Stimulated activated naive B cell treated with anti-CD40 and anti-IgM and Interleukin-4, amounts not matched to agents 10 μg/mL and 1 μg/mL and 100 μg/mL, for 72 hours (primary cell): ENCODE measurements at regions not wholly inside any gene's neighbourhood (a gene's known extent, or its start where the extent isn't known, plus 50 kb on each side); places are given as distances from the start of the nearest gene placed in this dataset.
A peak's percentile ranks its signal among the peaks of the same experiment; 100 is the strongest.
"Not testable (repeated sequence)": the region's sequence is repeated elsewhere in the genome, so short reads cannot be mapped to it uniquely, and the experiment has no call there.

Source experiments
- ATAC-seq, 2 donors: fragments of 150-1000 bp; cut with Tn5 transposase; replicated peaks; 2 replicates each; pipeline ENCODE4 v1.10.0; 2021; ENCODE audit warnings: moderate library complexity in 1 of 2
- DNase-seq: peaks from one replicate; pipeline ENCODE4 v3.0.0; 2021
- H3K27ac Mint-ChIP-seq: one replicate; pipeline ENCODE4 v1.8.0; 2022; ENCODE audit warnings: mild to moderate bottlenecking, mixed read lengths
- H3K27me3 Mint-ChIP-seq, 2 donors: one replicate each; pipeline ENCODE4 v1.8.0; 2022; ENCODE audit warnings: mixed read lengths in 2 of 2
- H3K36me3 Mint-ChIP-seq, 2 donors: one replicate each; pipeline ENCODE4 v1.8.0; 2022; ENCODE audit warnings: mixed read lengths in 2 of 2, mild to moderate bottlenecking in 1 of 2
- H3K4me1 Mint-ChIP-seq, 2 donors: one replicate each; pipeline ENCODE4 v1.8.0; 2022; ENCODE audit warnings: mixed read lengths in 2 of 2, mild to moderate bottlenecking in 1 of 2
- H3K4me3 Mint-ChIP-seq, 2 donors: one replicate each; pipeline ENCODE4 v1.8.0; 2022; ENCODE audit warnings: mild to moderate bottlenecking in 2 of 2, mixed read lengths in 2 of 2, moderate library complexity in 1 of 2
- H3K9me3 Mint-ChIP-seq, 2 donors: one replicate each; pipeline ENCODE4 v1.8.0; 2022; ENCODE audit warnings: mixed read lengths in 2 of 2, mild to moderate bottlenecking in 1 of 2

- Mint-ChIP-seq H3K27ac (no peak overlapping the region), H3K27me3 (no peaks in the 10 kb centered on the region), H3K4me3 (no peak overlapping the region), H3K36me3 (no peaks in the 10 kb centered on the region), H3K4me1 (no peaks in the 10 kb centered on the region), H3K9me3 (peaks cover 0 to 1% of the 10 kb centered on the region in 2 donors)
- ATAC-seq (no peak), DNase-seq (no peak)
Observed at GRCh38 chr21:21957490-21957889, 959.3 kb downstream of the NCAM2 start.

DNA sequence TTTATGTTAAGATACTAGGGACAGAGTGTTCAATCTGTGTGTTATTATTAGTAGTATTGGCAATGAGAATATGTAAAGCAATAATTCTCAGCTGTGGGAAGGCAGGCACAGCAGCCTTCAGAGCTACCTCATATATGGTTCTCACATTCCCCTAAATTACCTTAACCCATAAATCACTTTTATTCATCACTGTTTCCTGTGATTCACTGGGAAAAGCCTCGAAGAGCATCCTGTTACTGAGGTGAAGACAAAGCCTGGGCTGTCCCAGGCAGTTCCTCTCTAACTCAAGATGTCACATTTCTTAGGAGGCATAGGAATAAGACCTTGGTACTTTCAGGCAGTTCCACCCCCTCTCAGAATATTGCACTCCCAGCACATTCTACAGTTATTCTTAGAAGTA lies 965.7 kb downstream of the NCAM2 start:
- ATAC-seq, result no peak
- Mint-ChIP-seq H3K4me1 (no peaks in the 10 kb centered on the region), H3K9me3 (peaks cover 15 to 19% of the 10 kb centered on the region in 2 donors), H3K4me3 (no peak overlapping the region), H3K27me3 (no peaks in the 10 kb centered on the region), H3K36me3 (no peaks in the 10 kb centered on the region), H3K27ac (no peak overlapping the region)
- DNase-seq, result no peak

- no peak overlapping the region for H3K27ac Mint-ChIP-seq
- ATAC-seq (no peak), DNase-seq (no peak)
- no peaks in the 10 kb centered on the region for H3K27me3 Mint-ChIP-seq
- H3K9me3 Mint-ChIP-seq, result peaks cover 15% of the 10 kb centered on the region in 2 donors
- no peaks in the 10 kb centered on the region for H3K4me1 Mint-ChIP-seq
- no peak overlapping the region for H3K4me3 Mint-ChIP-seq
- no peaks in the 10 kb centered on the region for H3K36me3 Mint-ChIP-seq
Observed at GRCh38 chr21:21968810-21969209, 970.6 kb downstream of the NCAM2 start.

DNA sequence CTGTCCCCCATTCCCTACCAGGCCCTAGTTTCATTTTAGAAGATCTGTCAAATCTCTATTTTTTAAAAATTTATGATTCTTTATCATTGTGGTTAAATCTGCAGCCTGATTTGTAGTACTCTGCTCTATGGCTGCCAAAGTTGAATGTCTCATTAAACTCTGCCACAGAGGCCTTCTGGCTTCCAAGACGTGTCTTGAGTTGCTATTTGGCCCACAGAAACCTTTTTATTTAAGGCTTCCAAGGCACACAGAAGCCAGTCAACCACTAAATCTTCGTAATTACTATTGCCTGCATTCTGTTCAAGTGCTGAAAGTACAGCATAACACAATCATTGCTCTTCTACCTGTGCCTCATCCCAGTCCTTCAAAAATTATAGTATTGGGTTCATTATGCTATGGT lies 971.0 kb downstream of the NCAM2 start:
- H3K4me1 Mint-ChIP-seq, result no peaks in the 10 kb centered on the region
- DNase-seq, result no peak

GRCh38 chr21:21971384-21971783 lies 973.2 kb downstream of the NCAM2 start:
- DNase-seq (no peak), ATAC-seq (no peak)
- Mint-ChIP-seq H3K9me3 (peaks cover 0 to 3% of the 10 kb centered on the region in 2 donors), H3K27me3 (no peaks in the 10 kb centered on the region), H3K36me3 (no peaks in the 10 kb centered on the region), H3K4me3 (no peak overlapping the region), H3K4me1 (no peaks in the 10 kb centered on the region), H3K27ac (no peak overlapping the region)

More for the DNA sequence above, 971.0 kb downstream of the NCAM2 start:
- H3K36me3 Mint-ChIP-seq, result no peaks in the 10 kb centered on the region
- no peak overlapping the region for H3K4me3 Mint-ChIP-seq
- no peak for ATAC-seq
- H3K27ac Mint-ChIP-seq, result no peak overlapping the region
- no peaks in the 10 kb centered on the region for H3K27me3 Mint-ChIP-seq
- peaks cover 12 to 13% of the 10 kb centered on the region in 2 donors for H3K9me3 Mint-ChIP-seq

DNA sequence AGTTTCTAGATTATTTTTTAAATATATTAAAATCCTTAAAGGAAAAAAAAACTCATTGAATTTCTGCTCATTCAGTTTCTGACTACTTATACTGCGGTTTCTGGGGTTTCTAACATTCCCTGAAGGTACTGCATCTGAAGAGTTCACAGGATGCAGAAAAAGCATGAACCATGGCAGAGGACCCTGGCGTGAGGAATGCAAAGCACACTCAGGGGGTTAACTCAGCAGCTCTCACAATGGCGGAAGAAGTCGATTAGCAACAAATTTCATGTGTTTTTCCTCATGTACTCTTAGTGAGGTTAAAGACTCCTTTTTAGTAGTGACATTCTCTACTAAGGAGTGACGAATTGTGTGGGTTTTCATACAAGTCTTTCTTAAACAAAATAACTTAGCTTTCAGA lies 975.6 kb downstream of the NCAM2 start:
- Mint-ChIP-seq H3K27me3 (no peaks in the 10 kb centered on the region), H3K4me1 (no peaks in the 10 kb centered on the region), H3K36me3 (no peaks in the 10 kb centered on the region), H3K27ac (no peak overlapping the region), H3K9me3 (peaks cover 0 to 2% of the 10 kb centered on the region in 2 donors), H3K4me3 (no peak overlapping the region)
- DNase-seq (no peak), ATAC-seq (no peak)

GRCh38 chr21:21996891-21997290 lies 998.7 kb downstream of the NCAM2 start:
- H3K9me3 Mint-ChIP-seq, result peaks cover 3 to 6% of the 10 kb centered on the region in 2 donors
- H3K4me1 Mint-ChIP-seq, result no peaks in the 10 kb centered on the region
- H3K27ac Mint-ChIP-seq, result no peak overlapping the region
- DNase-seq (no peak), ATAC-seq (no peak)
- no peaks in the 10 kb centered on the region for H3K36me3 Mint-ChIP-seq
- H3K4me3 Mint-ChIP-seq, result no peak overlapping the region
- no peaks in the 10 kb centered on the region for H3K27me3 Mint-ChIP-seq

GRCh38 chr21:21997390-21998333 lies 999.5 kb downstream of the NCAM2 start:
- H3K9me3 Mint-ChIP-seq, result peaks cover 3 to 7% of the 10 kb centered on the region in 2 donors
- peak in 1 of 2 donors; percentile 16 for ATAC-seq

GRCh38 chr21:22019766-22020165 lies 1021.6 kb downstream of the NCAM2 start:
- H3K9me3 Mint-ChIP-seq, result peaks cover 6 to 8% of the 10 kb centered on the region in 2 donors
- no peaks in the 10 kb centered on the region for H3K27me3 Mint-ChIP-seq
- ATAC-seq (no peak), DNase-seq (no peak)
- no peak overlapping the region for H3K4me3 Mint-ChIP-seq
- H3K4me1 Mint-ChIP-seq, result no peaks in the 10 kb centered on the region
- no peaks in the 10 kb centered on the region for H3K36me3 Mint-ChIP-seq
- no peak overlapping the region for H3K27ac Mint-ChIP-seq

More at GRCh38 chr21:21997390-21998333, 999.5 kb downstream of the NCAM2 start:
- no peaks in the 10 kb centered on the region for H3K4me1 Mint-ChIP-seq
- DNase-seq, result no peak
- H3K4me3 Mint-ChIP-seq, result no peak overlapping the region
- H3K36me3 Mint-ChIP-seq, result no peaks in the 10 kb centered on the region
- no peak overlapping the region for H3K27ac Mint-ChIP-seq
- H3K27me3 Mint-ChIP-seq, result no peaks in the 10 kb centered on the region

DNA sequence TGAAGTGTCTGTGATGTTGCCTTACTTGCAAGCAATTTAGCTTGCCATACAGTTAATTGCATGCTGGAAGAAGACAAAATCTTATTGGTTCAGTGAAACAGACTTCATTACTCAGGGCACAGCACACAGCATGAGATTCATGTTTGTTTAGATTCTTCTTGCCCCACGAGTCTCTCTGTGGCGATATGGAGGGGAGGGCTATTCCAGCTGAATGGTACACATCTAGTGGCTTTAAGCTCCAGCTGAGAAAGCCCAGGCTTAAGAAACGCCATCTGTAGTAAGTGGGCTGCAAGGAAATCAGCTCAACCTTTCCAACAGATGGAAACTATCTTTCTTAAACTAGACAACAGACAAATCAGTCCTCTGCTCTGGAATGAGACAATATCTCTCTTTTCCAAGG lies 1022.0 kb downstream of the NCAM2 start:
- Mint-ChIP-seq H3K4me3 (no peak overlapping the region), H3K27ac (no peak overlapping the region), H3K4me1 (no peaks in the 10 kb centered on the region), H3K9me3 (peaks cover 6 to 8% of the 10 kb centered on the region in 2 donors), H3K36me3 (no peaks in the 10 kb centered on the region), H3K27me3 (no peaks in the 10 kb centered on the region)
- ATAC-seq (no peak), DNase-seq (no peak)

DNA sequence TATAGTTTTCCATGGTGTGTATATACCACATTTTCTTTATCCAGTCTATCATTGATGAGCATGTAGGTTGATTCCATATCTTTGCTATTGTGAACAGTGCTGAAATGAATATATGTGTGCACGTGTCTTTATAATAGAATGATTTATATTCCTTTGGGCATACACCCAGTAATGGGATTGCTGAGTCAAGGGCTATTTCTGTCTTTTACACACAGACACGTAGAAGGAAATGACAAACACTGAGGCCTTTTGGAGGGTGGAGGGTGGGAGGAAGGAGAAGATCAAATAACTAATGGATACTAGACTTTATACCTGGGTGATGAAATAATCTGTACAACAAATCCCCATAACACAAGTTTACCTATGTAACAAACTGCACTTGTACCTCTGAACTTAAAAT lies 1025.7 kb downstream of the NCAM2 start:
- not testable (repeated sequence) for H3K4me1 Mint-ChIP-seq, H3K4me3 Mint-ChIP-seq, ATAC-seq, H3K27me3 Mint-ChIP-seq, H3K27ac Mint-ChIP-seq, H3K36me3 Mint-ChIP-seq, DNase-seq, H3K9me3 Mint-ChIP-seq

- Mint-ChIP-seq H3K4me1 (no peaks in the 10 kb centered on the region), H3K4me3 (no peak overlapping the region), H3K27me3 (no peaks in the 10 kb centered on the region), H3K36me3 (no peaks in the 10 kb centered on the region), H3K9me3 (no peaks in the 10 kb centered on the region), H3K27ac (no peak overlapping the region)
- DNase-seq, result no peak
- ATAC-seq, result no peak
Observed at GRCh38 chr21:22044431-22044830, 1046.2 kb downstream of the NCAM2 start.

- H3K27ac Mint-ChIP-seq, result no peak overlapping the region
- no peaks in the 10 kb centered on the region for H3K4me1 Mint-ChIP-seq
- DNase-seq (no peak), ATAC-seq (no peak)
- no peak overlapping the region for H3K4me3 Mint-ChIP-seq
- no peaks in the 10 kb centered on the region for H3K36me3 Mint-ChIP-seq
- no peaks in the 10 kb centered on the region for H3K27me3 Mint-ChIP-seq
- H3K9me3 Mint-ChIP-seq, result no peaks in the 10 kb centered on the region
Observed at GRCh38 chr21:22046576-22046975, 1048.4 kb downstream of the NCAM2 start.

DNA sequence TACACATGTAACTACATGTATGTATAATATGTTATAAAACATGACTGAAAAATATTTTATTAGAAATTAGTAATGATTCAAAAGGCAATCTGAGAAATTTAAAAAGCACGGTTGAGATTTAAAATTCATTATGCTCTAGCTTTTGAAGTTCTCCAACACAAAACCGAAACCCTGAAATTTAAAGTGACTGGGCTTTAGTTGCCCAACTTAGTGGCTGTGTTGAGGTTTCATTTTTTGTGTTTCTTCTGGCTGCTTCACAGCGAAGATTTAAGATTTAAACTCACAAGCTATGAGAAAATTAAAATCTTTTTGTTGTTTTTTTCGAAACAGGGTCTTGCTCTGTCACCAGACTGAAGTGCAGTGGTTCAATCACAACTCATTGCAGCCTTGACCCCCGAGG lies 1058.7 kb downstream of the NCAM2 start:
- H3K4me3 Mint-ChIP-seq, result no peak overlapping the region
- peaks cover 2 to 8% of the 10 kb centered on the region in 2 donors for H3K9me3 Mint-ChIP-seq
- no peaks in the 10 kb centered on the region for H3K27me3 Mint-ChIP-seq
- ATAC-seq (no peak), DNase-seq (no peak)
- no peaks in the 10 kb centered on the region for H3K4me1 Mint-ChIP-seq
- no peaks in the 10 kb centered on the region for H3K36me3 Mint-ChIP-seq
- no peak overlapping the region for H3K27ac Mint-ChIP-seq

DNA sequence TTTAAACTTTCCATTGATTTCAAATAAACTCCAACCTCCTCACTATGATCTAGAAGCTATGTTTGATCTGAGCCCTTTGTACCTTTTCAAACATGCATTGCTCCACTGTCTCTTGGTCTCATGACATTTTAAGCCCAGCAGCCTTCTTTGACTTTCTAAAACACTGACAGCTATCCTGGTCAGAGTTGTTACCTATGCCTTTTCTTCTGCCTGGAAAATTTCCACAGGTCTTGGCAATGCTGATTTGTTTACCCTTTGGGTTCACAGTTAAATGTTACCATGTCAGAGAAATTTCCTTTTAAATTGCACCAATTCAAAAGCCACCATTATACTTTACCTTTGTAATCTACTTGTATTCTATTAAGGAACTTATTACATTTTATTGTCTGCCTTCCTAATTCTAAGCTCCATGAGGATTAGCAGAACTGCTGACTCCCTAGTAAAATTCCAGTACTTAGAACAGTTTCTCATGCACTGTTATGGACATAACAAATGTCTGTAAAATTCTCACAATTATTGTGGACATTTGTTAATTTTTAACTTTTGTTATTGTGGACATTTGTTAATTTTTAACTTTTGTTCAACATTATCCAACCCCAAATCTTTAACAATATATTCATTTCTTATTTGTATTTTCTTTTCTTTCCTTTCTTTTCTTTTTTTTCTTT lies 1064.4 kb downstream of the NCAM2 start:
- ATAC-seq, result no peak
- no peak for DNase-seq
- H3K27me3 Mint-ChIP-seq, result no peaks in the 10 kb centered on the region
- no peak overlapping the region for H3K27ac Mint-ChIP-seq
- peaks cover 2 to 8% of the 10 kb centered on the region in 2 donors for H3K9me3 Mint-ChIP-seq
- H3K4me1 Mint-ChIP-seq, result no peaks in the 10 kb centered on the region
- H3K36me3 Mint-ChIP-seq, result no peaks in the 10 kb centered on the region
- no peak overlapping the region for H3K4me3 Mint-ChIP-seq
